ENCODE measurements at regions not wholly inside any gene's neighbourhood (a gene's known extent, or its start where the extent isn't known, plus 50 kb on each side); places are given as distances from the start of the nearest gene placed in this dataset.

DNA sequence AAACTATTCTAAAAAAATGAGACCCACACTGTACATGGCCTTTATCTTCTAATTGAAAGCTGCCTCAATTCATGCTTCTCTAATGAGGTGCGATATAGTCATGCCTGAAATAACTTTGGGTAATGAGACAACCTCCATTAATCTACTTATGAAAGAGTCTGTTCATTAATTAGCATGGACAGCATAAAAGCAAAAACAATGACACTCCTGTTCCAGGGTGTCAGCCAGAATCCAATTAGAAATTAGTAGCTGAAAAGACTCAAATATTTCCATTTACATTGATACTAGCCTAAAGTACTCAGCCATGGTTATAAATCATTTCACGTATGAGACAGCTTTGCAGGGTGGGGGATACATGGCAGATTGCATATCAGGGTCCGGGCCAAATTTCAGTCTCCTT is 288.7 kb downstream of the AKAIN1 start:
- no peak for DNase-seq (ENCODE audit: low spot score)
- ATAC-seq (ENCODE audit: low read depth), result no peak
- TF ChIP-seq, protein P1, sequence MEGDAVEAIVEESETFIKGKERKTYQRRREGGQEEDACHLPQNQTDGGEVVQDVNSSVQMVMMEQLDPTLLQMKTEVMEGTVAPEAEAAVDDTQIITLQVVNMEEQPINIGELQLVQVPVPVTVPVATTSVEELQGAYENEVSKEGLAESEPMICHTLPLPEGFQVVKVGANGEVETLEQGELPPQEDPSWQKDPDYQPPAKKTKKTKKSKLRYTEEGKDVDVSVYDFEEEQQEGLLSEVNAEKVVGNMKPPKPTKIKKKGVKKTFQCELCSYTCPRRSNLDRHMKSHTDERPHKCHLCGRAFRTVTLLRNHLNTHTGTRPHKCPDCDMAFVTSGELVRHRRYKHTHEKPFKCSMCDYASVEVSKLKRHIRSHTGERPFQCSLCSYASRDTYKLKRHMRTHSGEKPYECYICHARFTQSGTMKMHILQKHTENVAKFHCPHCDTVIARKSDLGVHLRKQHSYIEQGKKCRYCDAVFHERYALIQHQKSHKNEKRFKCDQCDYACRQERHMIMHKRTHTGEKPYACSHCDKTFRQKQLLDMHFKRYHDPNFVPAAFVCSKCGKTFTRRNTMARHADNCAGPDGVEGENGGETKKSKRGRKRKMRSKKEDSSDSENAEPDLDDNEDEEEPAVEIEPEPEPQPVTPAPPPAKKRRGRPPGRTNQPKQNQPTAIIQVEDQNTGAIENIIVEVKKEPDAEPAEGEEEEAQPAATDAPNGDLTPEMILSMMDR (IDR thresholded peaks at IDR 0.05; ENCODE audit: poor library complexity, severe bottlenecking), result no peak

DNA sequence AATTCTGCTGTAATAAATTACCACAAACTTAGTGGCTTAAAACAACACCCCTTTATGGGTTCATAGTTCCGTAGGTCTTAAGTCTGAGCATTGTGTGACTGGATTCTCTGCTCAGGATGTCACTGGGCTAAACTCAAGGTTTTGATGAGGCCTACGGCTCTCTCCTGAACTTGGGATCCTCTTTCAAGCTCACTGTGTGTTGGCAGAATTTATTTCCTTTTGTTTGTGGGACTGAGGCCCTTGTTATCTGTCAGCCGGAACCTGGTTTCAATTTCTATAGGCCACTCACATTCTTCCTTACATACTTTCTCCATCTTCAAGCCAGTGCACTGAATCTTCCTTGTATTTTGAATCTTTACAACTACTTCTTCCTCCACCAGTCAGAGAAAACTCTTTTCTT is 290.2 kb downstream of the AKAIN1 start:
- DNase-seq (ENCODE audit: low spot score) (no peak), ATAC-seq (ENCODE audit: low read depth) (no peak)
- no peaks in the 10 kb centered on the region for H3K4me1 ChIP-seq (ENCODE audit: insufficient read depth, poor library complexity, severe bottlenecking)
- no peaks in the 10 kb centered on the region for H3K36me3 ChIP-seq (ENCODE audit: low read depth)
- no peaks in the 10 kb centered on the region for H3K27me3 ChIP-seq (ENCODE audit: insufficient read depth, poor library complexity, severe bottlenecking)
- TF ChIP-seq, protein P1 (IDR thresholded peaks at IDR 0.05; ENCODE audit: poor library complexity, severe bottlenecking), result no peak
- no peak overlapping the region for H3K27ac ChIP-seq (ENCODE audit: poor library complexity, severe bottlenecking)
- no peaks in the 10 kb centered on the region for H3K9me3 ChIP-seq (ENCODE audit: severe bottlenecking)
- H3K4me3 ChIP-seq (ENCODE audit: severe bottlenecking), result no peak overlapping the region

More for the DNA sequence above, 288.7 kb downstream of the AKAIN1 start:
- no peaks in the 10 kb centered on the region for H3K4me1 ChIP-seq (ENCODE audit: insufficient read depth, poor library complexity, severe bottlenecking)
- H3K9me3 ChIP-seq (ENCODE audit: severe bottlenecking), result no peaks in the 10 kb centered on the region
- no peaks in the 10 kb centered on the region for H3K27me3 ChIP-seq (ENCODE audit: insufficient read depth, poor library complexity, severe bottlenecking)
- no peak overlapping the region for H3K27ac ChIP-seq (ENCODE audit: poor library complexity, severe bottlenecking)
- no peak overlapping the region for H3K4me3 ChIP-seq (ENCODE audit: severe bottlenecking)
- no peaks in the 10 kb centered on the region for H3K36me3 ChIP-seq (ENCODE audit: low read depth)

DNA sequence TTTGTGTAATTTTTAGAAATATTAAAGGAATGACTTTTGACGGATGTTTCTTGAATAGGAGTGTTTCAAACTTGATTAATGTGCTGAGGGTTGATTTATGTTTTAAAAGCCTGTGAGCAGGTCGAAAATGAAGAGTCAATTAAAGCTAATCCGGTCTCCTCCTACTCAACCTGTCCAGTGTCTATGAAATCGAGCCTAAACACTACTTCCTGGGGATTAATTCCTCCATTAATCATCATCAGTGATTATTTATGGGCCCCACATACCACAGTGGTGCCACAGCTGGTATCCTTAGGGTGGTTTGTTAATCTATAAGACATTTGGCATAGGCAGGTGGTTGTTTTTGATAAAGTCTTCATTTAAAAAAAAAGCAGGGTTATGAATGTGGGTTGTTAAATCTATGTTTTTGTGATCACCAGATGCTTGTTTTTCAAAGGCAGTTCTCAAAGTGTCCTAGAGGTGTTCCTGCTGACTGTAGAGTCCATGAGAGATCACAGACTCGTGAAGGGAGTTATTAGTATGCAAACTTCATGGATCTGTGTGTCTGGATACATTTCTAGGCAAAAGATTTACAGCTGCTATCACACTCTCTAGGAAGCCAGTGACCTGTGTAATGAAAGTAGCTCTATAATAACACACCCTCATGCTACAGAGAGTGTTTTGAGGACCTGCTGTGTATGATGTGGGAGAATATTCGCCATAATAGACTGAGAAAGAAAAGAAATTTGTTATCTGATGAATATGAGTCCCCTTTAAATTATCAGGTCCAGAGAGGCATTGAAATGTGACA is 308.6 kb downstream of the AKAIN1 start:
- TF ChIP-seq, protein P1 (IDR thresholded peaks at IDR 0.05; ENCODE audit: poor library complexity, severe bottlenecking), result no peak
- H3K36me3 ChIP-seq (ENCODE audit: low read depth), result no peaks in the 10 kb centered on the region
- H3K4me1 ChIP-seq (ENCODE audit: insufficient read depth, poor library complexity, severe bottlenecking), result no peaks in the 10 kb centered on the region
- ATAC-seq (ENCODE audit: low read depth) (no peak), DNase-seq (ENCODE audit: low spot score) (no peak)
- H3K27ac ChIP-seq (ENCODE audit: poor library complexity, severe bottlenecking), result no peak overlapping the region
- H3K4me3 ChIP-seq (ENCODE audit: severe bottlenecking), result no peak overlapping the region
- no peaks in the 10 kb centered on the region for H3K9me3 ChIP-seq (ENCODE audit: severe bottlenecking)
- no peaks in the 10 kb centered on the region for H3K27me3 ChIP-seq (ENCODE audit: insufficient read depth, poor library complexity, severe bottlenecking)

DNA sequence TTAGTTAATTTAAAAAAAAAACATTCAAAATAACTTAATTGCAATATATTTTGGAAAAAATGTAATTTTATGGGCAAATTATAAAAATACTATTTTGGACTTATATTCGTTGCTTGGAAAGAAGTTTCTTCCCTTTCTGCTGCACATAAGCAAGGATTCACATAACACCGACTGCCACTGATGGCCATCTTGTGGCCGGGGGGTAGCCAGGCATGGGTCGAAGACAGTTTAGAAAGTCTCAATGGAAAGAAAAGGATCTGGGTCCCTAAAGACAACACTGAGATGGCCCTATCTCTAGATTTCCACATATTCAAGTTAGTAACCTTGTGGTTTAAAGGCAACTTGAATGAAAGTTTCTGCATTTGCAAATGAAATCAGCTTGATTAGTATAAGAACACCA is 318.6 kb downstream of the AKAIN1 start:
- Histone ChIP-seq H3K4me3 (ENCODE audit: severe bottlenecking) (no peak overlapping the region), H3K27ac (ENCODE audit: poor library complexity, severe bottlenecking) (no peak overlapping the region), H3K4me1 (ENCODE audit: insufficient read depth, poor library complexity, severe bottlenecking) (no peaks in the 10 kb centered on the region), H3K9me3 (ENCODE audit: severe bottlenecking) (peaks cover 2% of the 10 kb centered on the region), H3K27me3 (ENCODE audit: insufficient read depth, poor library complexity, severe bottlenecking) (no peaks in the 10 kb centered on the region), H3K36me3 (ENCODE audit: low read depth) (no peaks in the 10 kb centered on the region)
- ATAC-seq (ENCODE audit: low read depth) (no peak), DNase-seq (ENCODE audit: low spot score) (no peak)
- TF ChIP-seq, protein P1 (IDR thresholded peaks at IDR 0.05; ENCODE audit: poor library complexity, severe bottlenecking), result no peak

DNA sequence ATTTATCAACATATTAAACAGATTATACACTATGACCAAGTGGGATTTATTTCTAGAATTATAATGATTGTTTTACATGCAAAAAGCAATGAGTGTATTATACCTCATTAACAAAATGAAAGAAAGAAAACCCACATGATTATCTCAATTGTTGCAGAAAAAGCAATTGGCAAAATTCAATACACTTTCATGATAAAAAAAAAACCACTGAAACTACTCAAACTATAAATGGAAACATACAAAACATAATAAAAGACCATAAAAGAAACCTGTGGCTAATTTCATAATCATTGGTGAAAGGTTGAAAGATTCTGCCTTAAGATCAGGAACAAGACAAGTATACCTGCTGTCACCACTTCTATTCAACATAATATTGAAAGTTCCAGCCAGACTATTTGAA is 325.9 kb downstream of the AKAIN1 start:
- DNase-seq (ENCODE audit: low spot score), result no peak
- no peaks in the 10 kb centered on the region for H3K36me3 ChIP-seq (ENCODE audit: low read depth)
- TF ChIP-seq, protein P1 (IDR thresholded peaks at IDR 0.05; ENCODE audit: poor library complexity, severe bottlenecking), result no peak
- H3K4me1 ChIP-seq (ENCODE audit: insufficient read depth, poor library complexity, severe bottlenecking), result no peaks in the 10 kb centered on the region
- H3K4me3 ChIP-seq (ENCODE audit: severe bottlenecking), result no peak overlapping the region
- H3K27me3 ChIP-seq (ENCODE audit: insufficient read depth, poor library complexity, severe bottlenecking), result no peaks in the 10 kb centered on the region
- H3K9me3 ChIP-seq (ENCODE audit: severe bottlenecking), result peaks cover 9% of the 10 kb centered on the region
- H3K27ac ChIP-seq (ENCODE audit: poor library complexity, severe bottlenecking), result no peak overlapping the region
- no peak for ATAC-seq (ENCODE audit: low read depth)

Data from RWPE2 (cell line).